ACHN (cell line): ENCODE measurements at regions not wholly inside any gene's neighbourhood (a gene's known extent, or its start where the extent isn't known, plus 50 kb on each side); places are given as distances from the start of the nearest gene placed in this dataset.

Experiments
- DNase-seq: peaks from one replicate; pipeline ENCODE4 v3.0.0-alpha.2; 2015
- in situ Hi-C: cut with HindIII; loops from 2 replicates; pipeline ENCODE4 v1.10.0; 2017; ENCODE audit warnings: low sequenced_read_pairs, low pct_ligation_motif_present, low pct_unique_long_range_greater_than_20kb

DNA sequence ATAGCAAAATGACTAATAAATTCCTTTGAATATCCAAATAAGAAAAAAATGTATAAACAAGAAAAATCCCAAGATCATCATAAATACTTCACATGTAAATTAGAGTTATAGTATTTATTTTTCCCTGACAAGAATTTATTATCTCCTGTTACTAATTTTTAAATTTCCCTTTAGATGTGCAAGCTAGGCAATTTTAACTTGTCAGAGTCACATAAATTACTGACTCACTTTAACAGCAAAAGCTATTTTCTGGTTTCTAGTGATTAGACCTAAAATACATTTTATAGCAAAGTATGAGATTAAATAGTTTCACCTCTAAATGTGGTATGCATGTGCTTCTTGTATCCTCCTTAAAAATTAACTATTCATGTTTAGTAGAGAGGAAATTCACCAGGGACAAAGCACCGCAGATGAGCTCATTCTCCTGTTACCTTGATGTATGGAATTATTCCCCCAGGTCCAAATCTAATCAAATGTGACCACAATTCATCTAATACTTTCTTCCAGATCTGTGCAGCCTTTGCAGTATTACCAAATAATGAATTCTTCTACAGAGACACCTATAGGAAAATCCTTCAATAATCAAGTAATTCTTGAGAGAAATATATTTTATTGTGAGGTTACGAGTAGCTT lies 621.2 kb downstream of the DNAJB9 start:
- DNase-seq: no peak
- in situ Hi-C loops: no loop called here

DNA sequence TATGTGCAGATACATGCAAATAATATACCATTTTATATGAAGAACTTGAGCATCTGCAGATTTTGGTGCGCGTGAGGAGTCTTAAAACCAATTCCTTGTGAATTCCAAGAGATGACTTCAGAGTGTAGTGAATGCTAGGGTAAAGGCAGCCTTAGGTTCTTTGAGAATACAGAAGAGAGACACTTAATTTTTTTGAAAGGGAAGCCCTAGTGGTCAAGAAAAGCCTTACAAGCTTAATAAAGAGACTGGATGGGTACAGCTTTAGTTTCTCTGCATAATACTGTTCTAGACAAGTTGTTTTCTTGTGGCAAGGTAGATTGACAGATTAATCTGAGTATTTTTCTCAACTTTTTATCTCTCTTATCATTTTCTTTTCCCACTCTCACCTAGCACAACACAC lies 636.5 kb downstream of the DNAJB9 start:
- in situ Hi-C loops: no loop called here
- DNase-seq: peak; percentile 9

DNA sequence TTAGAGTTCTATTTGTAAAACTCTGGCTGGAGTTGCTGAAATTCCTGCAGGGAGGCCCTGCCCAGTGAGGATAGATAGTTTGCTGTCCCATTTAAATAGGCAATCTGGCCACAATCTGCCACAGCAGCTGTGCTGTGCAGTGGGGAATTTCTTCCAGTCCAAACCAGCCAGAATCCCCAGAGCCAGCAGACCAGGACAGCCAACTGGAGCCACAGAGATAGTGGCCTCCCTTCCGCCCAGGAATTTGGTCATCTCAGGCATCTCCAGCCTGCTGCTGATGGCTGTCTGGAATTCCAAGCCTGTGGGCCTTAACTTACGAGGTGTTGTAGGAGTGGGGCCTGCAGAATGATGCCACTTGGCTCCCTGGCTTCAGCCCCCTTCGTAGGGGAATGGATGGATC lies 643.4 kb downstream of the DNAJB9 start:
- in situ Hi-C loops: no loop called here
- DNase-seq: no peak

DNA sequence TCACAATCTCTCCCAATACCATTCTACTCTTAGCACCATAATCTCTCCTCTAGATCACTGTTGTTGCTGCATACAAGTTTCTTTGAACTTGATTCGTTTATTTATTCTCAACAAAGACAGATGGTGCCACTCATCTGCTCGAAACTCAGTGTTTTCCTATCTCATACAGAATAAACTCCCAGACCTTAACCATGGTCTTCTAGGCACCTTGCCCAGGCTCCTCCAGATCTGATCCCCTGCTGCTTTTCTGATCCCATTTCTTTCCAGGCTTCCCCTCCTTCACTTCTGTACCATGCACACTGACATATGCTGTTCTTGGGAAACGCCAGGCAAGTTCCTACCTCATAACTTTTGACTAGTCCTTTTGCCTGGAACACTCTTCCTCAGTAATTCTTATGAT lies 645.7 kb downstream of the DNAJB9 start:
- DNase-seq: no peak

DNA sequence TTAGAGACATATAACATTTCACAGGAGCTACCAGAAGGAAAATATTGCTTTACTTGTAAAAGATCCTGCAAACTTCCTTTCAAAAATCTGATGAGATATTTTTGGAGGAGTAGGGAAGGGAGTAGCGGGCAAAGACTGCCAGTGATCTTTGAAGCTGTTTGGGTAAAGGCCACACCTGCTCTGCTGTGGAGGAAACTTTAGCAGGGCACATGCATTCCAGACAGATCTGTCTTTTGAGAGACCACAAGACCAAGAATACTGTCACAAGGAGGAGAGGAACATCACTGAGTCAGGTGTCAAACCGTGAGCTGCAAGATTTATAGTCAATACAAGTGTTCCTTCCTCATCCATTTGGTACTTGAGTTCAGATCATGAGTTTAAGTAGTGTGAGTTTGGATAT lies 654.4 kb downstream of the DNAJB9 start:
- in situ Hi-C loops: no loop called here
- DNase-seq: no peak

More for the DNA sequence above, 645.7 kb downstream of the DNAJB9 start:
- in situ Hi-C loops: no loop called here

DNA sequence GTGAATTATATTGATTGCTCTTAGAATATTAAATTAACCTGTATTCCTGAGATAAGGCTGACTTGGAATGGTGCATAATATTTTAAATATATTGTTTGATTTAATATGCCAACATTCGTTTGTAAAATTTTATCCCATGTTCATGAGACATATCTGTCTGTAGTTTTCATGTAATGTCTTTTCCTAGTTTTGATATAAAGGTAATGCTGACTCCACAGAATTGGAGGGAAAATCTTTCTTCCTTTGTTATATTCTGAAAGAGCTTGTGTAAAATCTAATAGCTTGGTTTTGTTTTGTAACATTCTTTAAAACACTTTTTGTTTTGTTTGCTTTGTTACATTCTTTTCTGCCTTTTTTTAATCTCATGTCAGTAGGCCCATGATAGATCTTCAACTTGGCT lies 657.0 kb downstream of the DNAJB9 start:
- no peak for DNase-seq
- in situ Hi-C loops: no loop called here

DNA sequence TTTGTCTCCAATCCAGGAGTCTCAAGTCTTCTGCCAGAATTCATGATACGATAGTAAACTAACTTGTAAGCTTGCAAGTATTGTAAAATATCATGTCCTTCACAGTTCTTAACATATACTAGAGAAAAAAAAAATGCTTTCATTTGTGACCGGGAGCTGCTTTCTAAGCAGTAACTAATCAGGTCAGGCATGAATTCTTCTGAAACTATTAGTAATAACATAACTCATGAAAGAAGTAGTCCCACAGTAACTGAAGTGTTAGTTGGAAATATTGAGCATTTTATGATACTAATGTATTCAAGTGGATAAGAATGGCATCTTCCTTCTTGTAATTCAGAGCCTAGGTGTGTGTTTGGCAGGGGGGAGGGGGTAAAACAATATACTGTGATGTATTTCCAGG lies 665.6 kb downstream of the DNAJB9 start:
- DNase-seq: no peak
- in situ Hi-C loops: no loop called here

DNA sequence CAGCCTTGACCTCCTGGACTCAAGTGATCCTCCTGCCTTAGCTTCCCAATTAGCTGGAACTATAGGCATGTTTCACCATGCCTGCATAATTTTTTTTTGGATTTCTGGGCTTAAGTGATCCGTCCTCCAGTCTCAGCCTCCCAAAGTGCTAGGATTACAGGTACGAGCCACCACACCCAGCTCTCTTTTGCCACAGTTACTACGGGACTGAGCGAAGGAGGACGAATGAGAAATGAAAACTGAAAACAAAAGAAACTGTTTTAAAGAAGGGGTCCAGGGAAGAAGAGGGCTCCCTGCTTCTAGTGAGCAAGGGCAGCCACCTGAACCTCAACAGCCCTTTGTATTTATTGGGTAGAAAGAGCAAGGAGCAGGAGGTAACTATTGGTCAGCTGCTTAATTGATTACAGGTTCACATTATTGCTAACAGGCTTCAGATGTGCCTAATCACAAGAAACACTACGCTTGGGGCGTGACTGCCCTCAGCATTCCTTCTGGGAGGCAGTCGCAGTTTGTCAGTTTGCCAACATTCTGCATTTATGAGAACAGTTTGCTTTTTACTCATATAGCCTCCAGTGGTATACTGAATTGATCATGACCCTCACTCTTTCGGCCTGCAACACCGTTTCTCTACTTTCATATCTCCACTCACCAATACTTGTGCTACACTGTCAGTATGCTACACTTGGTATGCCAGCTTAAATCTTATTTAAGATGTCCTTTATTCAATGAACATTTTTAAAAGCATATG lies 676.8 kb downstream of the DNAJB9 start:
- in situ Hi-C loops: no loop called here
- DNase-seq: no peak

DNA sequence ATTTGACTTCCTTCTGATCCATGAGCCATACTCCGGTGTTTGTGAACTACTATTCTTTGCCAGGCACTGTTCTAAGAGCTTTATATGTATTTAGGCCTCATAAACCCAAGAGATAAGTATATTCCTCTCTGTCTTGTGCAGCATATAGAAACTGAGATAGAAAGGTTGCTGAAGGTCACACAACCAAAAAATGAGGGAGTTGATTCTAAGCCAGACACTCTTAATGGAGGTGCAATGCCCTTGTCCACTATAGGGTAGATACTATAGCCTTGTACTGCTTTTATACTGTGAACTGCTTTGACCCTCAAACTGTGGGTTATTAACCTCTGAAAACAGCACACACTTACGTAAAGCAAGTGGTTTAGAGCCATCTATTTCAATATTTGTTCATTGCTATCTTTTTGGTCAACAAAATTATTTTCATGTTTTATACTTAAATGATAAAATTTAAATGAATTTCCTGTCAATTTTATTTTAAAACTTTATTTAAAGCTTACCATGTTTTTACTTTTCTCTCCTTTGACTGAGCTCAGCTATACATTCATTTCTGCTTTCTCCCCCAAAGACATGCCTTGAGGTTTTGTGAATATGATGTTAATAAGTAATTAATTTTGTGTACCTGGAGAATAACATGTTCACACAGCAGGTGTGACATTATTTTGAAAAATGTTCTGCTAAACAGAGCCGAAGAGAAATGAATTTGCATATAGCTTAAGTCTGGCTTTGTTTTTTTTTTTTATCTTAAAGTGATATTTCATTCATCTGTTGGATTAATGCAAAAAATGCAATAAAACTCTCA lies 687.3 kb downstream of the DNAJB9 start:
- no peak for DNase-seq
- in situ Hi-C loops: no loop called here

DNA sequence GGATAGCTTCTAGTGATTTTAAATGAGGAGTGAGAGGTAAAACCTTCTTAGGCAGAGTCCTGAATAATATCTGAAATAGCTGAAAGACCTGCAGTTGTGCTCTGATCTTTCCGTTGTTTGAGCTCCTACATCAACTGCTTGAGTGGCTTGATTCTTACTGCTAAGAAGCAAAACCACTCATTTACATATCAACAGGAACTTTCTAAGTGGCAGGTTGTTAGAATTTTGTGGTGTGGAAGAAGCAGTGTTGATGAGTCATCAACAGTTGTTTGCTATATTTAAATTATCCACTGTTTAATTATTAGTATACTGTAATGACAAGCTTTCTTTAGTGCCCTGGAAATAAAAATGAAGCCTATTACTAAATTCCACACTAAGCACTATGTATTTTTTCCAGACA lies 689.5 kb downstream of the DNAJB9 start:
- in situ Hi-C loops: no loop called here
- no peak for DNase-seq

DNA sequence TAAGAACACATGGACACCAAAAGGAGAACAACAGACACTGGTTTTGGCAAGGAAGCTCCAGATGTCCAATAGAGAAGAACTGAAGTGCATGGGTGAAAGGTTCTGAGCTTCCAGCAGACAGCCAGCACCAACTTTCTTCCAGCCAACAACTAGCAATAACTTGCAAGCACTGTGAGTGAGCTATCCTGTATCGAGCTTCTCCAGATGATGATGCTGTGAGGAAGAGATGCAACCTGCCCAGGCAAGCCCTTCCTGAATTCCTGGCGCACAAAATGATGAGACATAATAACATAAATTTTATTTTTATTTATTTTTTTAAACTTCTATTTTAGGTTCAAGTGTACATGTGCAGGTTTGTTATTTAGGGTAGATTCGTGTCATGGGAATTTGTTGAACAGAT lies 692.1 kb downstream of the DNAJB9 start:
- in situ Hi-C loops: no loop called here
- no peak for DNase-seq

DNA sequence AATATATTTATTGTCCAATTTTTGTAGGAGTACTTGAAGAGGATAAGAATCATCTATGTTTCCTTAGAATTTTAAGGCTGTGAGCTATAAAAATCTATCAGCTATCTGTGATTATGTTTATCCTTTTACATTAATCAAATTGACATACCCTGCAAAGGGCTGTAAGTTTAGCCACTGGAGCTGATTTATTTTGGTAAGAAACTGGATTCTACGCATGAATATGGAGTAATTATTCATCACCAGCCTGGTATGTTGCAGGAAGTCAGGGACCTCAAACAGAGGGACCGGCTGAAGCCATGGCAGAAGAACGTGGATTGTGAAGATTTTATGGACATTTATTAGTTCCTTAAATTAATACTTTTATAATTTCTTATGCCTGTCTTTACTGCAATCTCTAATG lies 696.9 kb downstream of the DNAJB9 start:
- in situ Hi-C loops: no loop called here
- no peak for DNase-seq

DNA sequence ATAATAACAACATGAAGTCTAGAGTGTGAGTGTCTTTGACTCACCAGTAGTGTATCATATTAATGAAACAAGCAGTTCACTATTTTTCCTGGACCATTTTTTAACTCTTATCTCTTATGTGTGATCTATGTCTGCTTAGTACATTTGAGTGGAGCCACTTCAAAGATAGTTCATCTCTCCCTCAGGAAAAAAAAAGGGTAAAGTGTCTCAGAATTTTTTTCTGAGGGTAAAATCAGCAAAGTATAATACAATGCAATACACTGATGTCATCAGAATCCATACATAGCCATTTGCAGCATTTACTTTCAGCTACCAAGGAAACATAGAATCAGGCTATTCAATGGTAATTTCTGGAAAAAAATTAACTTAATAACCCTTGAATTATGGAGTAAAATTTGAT lies 706.7 kb downstream of the DNAJB9 start:
- DNase-seq: no peak
- in situ Hi-C loops: no loop called here

DNA sequence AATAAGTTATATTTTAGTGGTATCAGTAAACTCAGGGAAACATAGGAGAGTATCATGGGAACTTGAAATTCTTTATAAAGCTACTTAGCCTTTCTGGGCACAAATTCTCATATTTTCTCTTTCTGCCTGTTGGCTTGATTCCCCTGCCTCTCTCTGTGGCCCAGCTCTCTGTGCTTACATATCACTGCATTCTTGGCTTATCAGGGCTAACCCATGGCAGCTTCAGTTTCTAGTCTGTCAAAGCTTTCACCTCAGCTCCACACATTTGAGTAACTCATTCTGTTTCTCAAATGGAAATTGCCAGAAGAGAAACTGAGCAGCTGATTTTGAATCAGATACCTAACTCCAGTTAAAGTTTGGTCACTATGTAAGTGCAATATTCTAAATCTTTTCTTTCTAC lies 713.1 kb downstream of the DNAJB9 start:
- in situ Hi-C loops: no loop called here
- no peak for DNase-seq

DNA sequence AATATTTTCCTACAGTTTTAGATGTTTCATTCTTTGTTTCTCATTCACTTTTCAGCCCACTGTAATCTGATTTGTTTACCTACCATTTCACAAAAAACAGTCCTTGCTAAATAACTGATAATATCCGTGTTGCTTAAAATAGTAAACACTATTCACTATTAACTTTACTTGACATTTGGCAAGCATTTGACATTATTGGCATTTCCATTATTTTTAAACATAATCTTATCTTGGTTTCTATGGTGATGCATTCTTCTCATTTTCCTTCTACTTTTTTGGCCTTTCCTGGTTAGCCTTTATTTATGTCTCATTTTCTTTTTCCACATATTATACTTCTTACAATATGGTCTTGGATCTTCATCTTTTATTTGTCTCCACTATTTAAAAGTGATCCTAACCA lies 715.3 kb downstream of the DNAJB9 start:
- in situ Hi-C loops: no loop called here
- DNase-seq: no peak

DNA sequence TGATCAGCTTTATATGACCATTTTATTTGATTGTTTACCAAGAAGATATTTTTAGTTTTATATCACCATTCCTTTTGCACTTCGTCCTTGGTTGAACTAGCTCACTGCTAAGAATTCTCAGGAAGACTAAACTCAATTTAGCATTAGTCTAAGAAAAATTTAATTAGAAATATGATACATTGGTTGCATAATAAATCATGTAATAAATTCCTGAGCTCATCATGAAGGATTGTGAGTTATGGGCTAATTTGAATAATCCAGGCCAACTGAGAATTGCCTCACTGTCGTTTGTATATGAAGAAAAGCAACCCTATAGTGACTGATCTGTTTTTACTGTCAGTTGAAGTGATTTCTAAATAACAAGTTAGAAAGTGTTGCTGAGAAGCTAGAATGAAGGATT lies 725.5 kb downstream of the DNAJB9 start:
- no peak for DNase-seq
- in situ Hi-C loops: no loop called here

DNA sequence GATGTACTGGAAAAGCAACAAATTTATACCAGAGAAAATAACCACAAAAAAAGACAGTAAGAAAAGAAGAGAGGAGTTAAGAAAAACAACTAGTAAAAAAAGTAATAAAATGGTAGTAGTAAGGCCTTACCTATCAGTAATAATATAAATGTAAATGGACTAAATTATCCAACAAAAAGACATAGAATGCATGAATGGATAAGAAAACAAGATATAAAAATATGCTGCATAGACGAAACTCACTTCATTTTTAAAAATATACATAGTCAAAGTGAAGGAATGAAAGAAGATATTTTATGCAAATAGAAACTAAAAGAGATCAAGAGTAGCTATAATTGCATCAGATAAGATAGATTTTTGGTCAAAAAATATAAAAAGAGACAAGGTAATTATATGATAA lies 739.1 kb downstream of the DNAJB9 start:
- in situ Hi-C loops: no loop called here
- no peak for DNase-seq

DNA sequence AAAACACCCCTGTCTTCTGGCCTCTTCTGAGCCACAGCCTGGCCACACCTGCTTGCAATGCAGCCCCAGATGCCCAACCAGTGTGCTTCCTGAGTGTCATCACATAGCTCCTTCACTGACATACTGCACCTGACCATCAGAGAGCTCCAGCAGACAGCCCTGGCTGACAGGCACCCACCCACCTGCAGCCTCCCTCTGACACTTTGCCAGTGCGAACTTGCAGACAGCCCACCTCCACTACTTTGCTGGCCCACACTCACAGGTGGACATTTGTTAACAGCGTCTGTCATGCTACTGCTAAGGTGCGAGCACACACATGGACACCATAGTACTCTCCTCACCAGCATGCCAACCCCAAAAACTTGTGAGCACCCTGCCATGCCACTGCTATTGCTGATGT lies 740.1 kb downstream of the DNAJB9 start:
- in situ Hi-C loops: no loop called here

DNA sequence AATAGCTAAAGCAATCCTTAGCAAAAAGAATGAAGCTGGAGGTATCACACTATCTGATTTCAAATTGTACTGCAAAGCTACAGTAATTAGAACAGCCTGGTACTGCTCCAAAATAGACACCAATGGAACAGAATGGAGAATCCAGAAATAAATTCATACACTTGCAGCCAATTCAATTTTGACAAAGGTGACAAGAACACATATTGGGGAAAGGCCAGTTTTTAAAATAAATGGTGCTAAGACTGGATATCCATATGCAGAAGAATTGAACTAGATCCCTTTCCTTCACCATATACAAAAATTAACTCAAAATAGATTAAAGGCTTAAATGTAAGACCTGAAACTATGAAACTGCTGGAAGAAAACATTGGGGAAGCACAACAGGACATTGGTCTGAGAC lies 748.5 kb downstream of the DNAJB9 start:
- in situ Hi-C loops: no loop called here
- DNase-seq: no peak

More for the DNA sequence above, 740.1 kb downstream of the DNAJB9 start:
- DNase-seq: no peak

DNA sequence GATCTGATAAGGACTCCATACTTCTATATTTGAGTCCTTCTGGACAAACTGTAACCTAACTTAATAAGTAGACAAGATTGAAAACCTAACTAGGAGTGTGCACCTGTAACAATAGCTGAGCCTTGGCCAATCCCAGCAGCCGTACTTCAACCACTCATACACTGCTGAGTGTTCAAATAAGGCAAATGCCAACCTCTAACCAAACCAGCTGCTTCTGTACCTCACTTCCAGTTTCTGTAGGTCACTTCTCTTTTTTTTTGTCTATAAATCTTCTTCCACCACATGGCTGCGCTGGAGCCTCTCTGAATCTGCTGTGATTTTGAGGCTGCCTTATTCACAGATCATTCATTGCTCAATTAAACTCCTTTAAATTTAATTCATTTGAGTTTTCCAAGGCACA lies 753.2 kb downstream of the DNAJB9 start:
- in situ Hi-C loops: no loop called here
- DNase-seq: no peak
